ENCODE measurements at regions not wholly inside any gene's neighbourhood (a gene's known extent, or its start where the extent isn't known, plus 50 kb on each side); places are given as distances from the start of the nearest gene placed in this dataset.
A peak's percentile ranks its signal among the peaks of the same experiment; 100 is the strongest.

DNA sequence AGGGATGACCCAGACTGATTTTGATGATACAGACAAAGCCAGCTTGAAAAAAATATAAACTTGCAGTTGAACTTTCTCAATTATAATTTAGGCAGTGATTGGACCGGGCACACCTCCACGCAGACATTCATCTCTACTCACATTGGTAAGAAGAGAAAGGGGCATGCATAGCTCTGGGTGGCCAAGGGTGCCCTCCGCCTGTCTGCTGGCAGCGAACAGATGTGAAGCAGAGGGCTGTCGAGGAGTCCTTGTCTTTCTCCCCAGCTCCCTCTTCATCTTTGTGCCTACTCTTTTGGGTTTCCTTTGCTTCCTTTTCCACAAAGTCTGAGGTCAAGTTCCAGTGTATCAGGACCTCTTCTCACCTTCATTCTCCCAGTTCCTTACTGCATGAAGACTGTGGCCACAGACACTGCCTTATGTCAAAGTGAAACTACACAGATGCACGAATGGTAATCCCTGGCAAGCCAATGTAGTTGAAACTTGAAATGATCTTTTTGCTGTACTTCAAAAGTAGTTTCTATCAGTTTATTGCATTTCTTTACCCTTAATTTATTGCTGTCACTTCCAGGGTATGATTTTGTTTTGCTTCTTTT is 343.7 kb upstream of the SOX9 start:
- ATAC-seq, result 0 out of 2 replicates have a peak, but pooled peaks have one; percentile 45
- POLR2A ChIA-PET, result no interaction called here
- Histone ChIP-seq H3K27me3 (ENCODE audit: control insufficient read depth, insufficient read depth, low read length) (no peaks in the 10 kb centered on the region; the same call in 1 of the 2 replicates), H3K4me3 (ENCODE audit: low read depth in 2 of 2, low read length in 2 of 2) (peak overlapping the region in 1 of 2 experiments; percentile 29; a peak in 2 of 4 replicates), H3K27ac (ENCODE audit: low read length) (no peak overlapping the region), H3K4me1 (ENCODE audit: control insufficient read depth, insufficient read depth, low read length) (no peaks in the 10 kb centered on the region), H3K36me3 (ENCODE audit: control insufficient read depth, insufficient read depth, low read length) (no peaks in the 10 kb centered on the region), H3K9me3 (ENCODE audit: control insufficient read depth, insufficient read depth, low read depth, low read length) (no peaks in the 10 kb centered on the region)
- CTCF ChIA-PET, result no interaction called here
- no peak for DNase-seq (ENCODE audit: low read depth, low spot score)
- BruUV-seq (replicated peaks), result no TSS peak
- TF ChIP-seq TCF7L2 (IDR thresholded peaks at IDR 0.05; ENCODE audit: low read depth, low read length) (no peak), POLR2AphosphoS5 (IDR thresholded peaks at IDR 0.05; ENCODE audit: low read depth, low read length) (no peak), SIN3A (IDR thresholded peaks at IDR 0.05; ENCODE audit: borderline replicate concordance, insufficient read depth, low read depth, low read length) (no peak)
- TF ChIP-seq, protein P1, sequence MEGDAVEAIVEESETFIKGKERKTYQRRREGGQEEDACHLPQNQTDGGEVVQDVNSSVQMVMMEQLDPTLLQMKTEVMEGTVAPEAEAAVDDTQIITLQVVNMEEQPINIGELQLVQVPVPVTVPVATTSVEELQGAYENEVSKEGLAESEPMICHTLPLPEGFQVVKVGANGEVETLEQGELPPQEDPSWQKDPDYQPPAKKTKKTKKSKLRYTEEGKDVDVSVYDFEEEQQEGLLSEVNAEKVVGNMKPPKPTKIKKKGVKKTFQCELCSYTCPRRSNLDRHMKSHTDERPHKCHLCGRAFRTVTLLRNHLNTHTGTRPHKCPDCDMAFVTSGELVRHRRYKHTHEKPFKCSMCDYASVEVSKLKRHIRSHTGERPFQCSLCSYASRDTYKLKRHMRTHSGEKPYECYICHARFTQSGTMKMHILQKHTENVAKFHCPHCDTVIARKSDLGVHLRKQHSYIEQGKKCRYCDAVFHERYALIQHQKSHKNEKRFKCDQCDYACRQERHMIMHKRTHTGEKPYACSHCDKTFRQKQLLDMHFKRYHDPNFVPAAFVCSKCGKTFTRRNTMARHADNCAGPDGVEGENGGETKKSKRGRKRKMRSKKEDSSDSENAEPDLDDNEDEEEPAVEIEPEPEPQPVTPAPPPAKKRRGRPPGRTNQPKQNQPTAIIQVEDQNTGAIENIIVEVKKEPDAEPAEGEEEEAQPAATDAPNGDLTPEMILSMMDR (IDR thresholded peaks at IDR 0.05), result no peak
- TF ChIP-seq, protein P2, sequence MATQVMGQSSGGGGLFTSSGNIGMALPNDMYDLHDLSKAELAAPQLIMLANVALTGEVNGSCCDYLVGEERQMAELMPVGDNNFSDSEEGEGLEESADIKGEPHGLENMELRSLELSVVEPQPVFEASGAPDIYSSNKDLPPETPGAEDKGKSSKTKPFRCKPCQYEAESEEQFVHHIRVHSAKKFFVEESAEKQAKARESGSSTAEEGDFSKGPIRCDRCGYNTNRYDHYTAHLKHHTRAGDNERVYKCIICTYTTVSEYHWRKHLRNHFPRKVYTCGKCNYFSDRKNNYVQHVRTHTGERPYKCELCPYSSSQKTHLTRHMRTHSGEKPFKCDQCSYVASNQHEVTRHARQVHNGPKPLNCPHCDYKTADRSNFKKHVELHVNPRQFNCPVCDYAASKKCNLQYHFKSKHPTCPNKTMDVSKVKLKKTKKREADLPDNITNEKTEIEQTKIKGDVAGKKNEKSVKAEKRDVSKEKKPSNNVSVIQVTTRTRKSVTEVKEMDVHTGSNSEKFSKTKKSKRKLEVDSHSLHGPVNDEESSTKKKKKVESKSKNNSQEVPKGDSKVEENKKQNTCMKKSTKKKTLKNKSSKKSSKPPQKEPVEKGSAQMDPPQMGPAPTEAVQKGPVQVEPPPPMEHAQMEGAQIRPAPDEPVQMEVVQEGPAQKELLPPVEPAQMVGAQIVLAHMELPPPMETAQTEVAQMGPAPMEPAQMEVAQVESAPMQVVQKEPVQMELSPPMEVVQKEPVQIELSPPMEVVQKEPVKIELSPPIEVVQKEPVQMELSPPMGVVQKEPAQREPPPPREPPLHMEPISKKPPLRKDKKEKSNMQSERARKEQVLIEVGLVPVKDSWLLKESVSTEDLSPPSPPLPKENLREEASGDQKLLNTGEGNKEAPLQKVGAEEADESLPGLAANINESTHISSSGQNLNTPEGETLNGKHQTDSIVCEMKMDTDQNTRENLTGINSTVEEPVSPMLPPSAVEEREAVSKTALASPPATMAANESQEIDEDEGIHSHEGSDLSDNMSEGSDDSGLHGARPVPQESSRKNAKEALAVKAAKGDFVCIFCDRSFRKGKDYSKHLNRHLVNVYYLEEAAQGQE (IDR thresholded peaks at IDR 0.05; ENCODE audit: insufficient read depth in 1 of 2, low read depth in 2 of 2, low read length in 1 of 2), result no peak
- intact Hi-C loops (cut with micrococcal nuclease; ENCODE audit: unreplicated experiment) (no loop called here), in situ Hi-C loops (cut with HindIII; ENCODE audit: low pct_unique_long_range_greater_than_20kb, low sequenced_read_pairs) (no loop called here)

DNA sequence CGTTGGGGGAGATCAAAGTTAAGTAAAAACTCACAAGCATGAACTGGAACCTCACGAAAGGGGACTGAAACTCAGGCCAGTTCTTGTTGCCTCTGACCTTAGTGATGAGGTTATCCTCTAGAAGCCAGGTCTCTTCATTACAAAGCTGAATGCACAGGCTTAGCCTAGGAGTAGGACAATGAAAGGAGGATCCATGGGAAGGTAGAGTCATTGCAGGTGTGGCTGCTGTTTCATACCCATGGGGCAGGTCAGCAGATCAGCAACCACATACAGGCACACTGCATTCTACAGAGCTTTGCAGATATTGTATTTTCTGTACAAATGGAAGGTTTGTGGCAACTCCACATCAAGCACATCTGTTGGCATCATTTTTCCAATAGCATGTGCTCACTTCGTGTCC is 341.3 kb upstream of the SOX9 start:
- intact Hi-C loops (cut with micrococcal nuclease; ENCODE audit: unreplicated experiment), result no loop called here
- Histone ChIP-seq H3K27me3 (ENCODE audit: control insufficient read depth, insufficient read depth, low read length) (no peaks in the 10 kb centered on the region; the same call in 1 of the 2 replicates), H3K27ac (ENCODE audit: low read length) (no peak overlapping the region), H3K36me3 (ENCODE audit: control insufficient read depth, insufficient read depth, low read length) (no peaks in the 10 kb centered on the region), H3K4me3 (ENCODE audit: low read depth in 2 of 2, low read length in 2 of 2) (no peak overlapping the region), H3K4me1 (ENCODE audit: control insufficient read depth, insufficient read depth, low read length) (no peaks in the 10 kb centered on the region), H3K9me3 (ENCODE audit: control insufficient read depth, insufficient read depth, low read depth, low read length) (no peaks in the 10 kb centered on the region)
- ChIA-PET CTCF (no interaction called here), POLR2A (no interaction called here)
- ATAC-seq (no peak), DNase-seq (ENCODE audit: low read depth, low spot score) (no peak)
- no TSS peak for BruUV-seq (replicated peaks)
- in situ Hi-C loops (cut with HindIII; ENCODE audit: low pct_unique_long_range_greater_than_20kb, low sequenced_read_pairs), result no loop called here
- TF ChIP-seq POLR2AphosphoS5 (IDR thresholded peaks at IDR 0.05; ENCODE audit: low read depth, low read length), result no peak
- TF ChIP-seq SIN3A (IDR thresholded peaks at IDR 0.05; ENCODE audit: borderline replicate concordance, insufficient read depth, low read depth, low read length), result no peak
- no peak for TF ChIP-seq TCF7L2 (IDR thresholded peaks at IDR 0.05; ENCODE audit: low read depth, low read length)
- TF ChIP-seq, protein P1 (IDR thresholded peaks at IDR 0.05), result no peak

Measured in Panc1 (cell line).